SK-N-MC (cell line): ENCODE measurements at regions not wholly inside any gene's neighbourhood (a gene's known extent, or its start where the extent isn't known, plus 50 kb on each side); places are given as distances from the start of the nearest gene placed in this dataset.

Experiments
- EZH2 ChIP-seq: fragments of 200-600 bp; sonication (generic); IDR thresholded peaks from one replicate; pipeline ENCODE4 v1.6.1; 2017; ENCODE audit warnings: antibody characterized with exemption
- POLR2AphosphoS5 ChIP-seq: IDR thresholded peaks from 2 replicates; pipeline ENCODE4 v1.6.1; 2012; ENCODE audit warnings: mild to moderate bottlenecking, low read depth, low read length, borderline replicate concordance

- TF ChIP-seq POLR2AphosphoS5: no peak
- TF ChIP-seq EZH2: no peak
These were observed 343.2 kb downstream of the SPRY1 start for GRCh38 chr4:123739806-123740205.
